GM12878 (cell line): ENCODE measurements at regions not wholly inside any gene's neighbourhood (a gene's known extent, or its start where the extent isn't known, plus 50 kb on each side); places are given as distances from the start of the nearest gene placed in this dataset.

Source experiments
- ATAC-seq: fragments of 200-7000 bp; cut with Tn5 transposase; 3 replicates; pipeline ENCODE4 v1.9.1; 2020; ENCODE audit warnings: mild to moderate bottlenecking, moderate library complexity
- BruUV-seq: library from RNA; stranded (reverse); fragments of 400-500 nt; replicated peaks from 2 replicates; lab custom pipeline; 2021; lab: Mats Ljungman, UMichigan
- CTCF ChIA-PET: fragments of 300-600 bp; sonication (Branson Sonifier 250); formaldehyde crosslinking; extraction: SDS; loops from one replicate; lab custom pipeline; 2021; ENCODE audit warnings: inconsistent platforms; lab: Yijun Ruan, JAX
- POLR2A ChIA-PET: fragments of 350-600 bp; formaldehyde crosslinking; extraction: SDS; loops from one replicate; lab custom pipeline; 2021; ENCODE audit warnings: inconsistent platforms; lab: Charles Lee
- RAD21 ChIA-PET: fragments of 300-600 bp; sonication (Branson Sonifier 250); formaldehyde crosslinking; loops from one replicate; lab custom pipeline; 2023; ENCODE audit warnings: antibody characterized with exemption; ENCODE audit not compliant: unreplicated experiment; lab: Charles Lee
- SMC1A ChIA-PET: fragments of 300-600 bp; sonication (Branson Sonifier 250); formaldehyde crosslinking; loops from one replicate; lab custom pipeline; 2023; ENCODE audit not compliant: unreplicated experiment, uncharacterized antibody; lab: Charles Lee
- DNase-seq: peaks from one replicate; pipeline ENCODE4 v3.0.0-alpha.2; 2011; ENCODE audit warnings: low read depth, low spot score
- FAIRE-seq: peaks from 3 replicates; lab custom pipeline; 2011; peaks lifted over from hg19 to GRCh38; lab: Jason Lieb, UNC
- H2AFZ ChIP-seq: 2 replicates; pipeline ENCODE4 v1.6.0; 2011; ENCODE audit warnings: low read depth, low read length, control low read depth; ENCODE audit not compliant: control insufficient read depth
- H3K27ac ChIP-seq: 2 replicates; pipeline ENCODE4 v1.5.1; 2011; ENCODE audit warnings: control low read depth; ENCODE audit not compliant: control insufficient read depth, insufficient read depth
- H3K27me3 ChIP-seq, 2 experiments: replicated peaks in 1 of 2; 2 replicates each; pipeline versions ENCODE4 v1.6.0 to v1.6.1; 2011; ENCODE audit warnings: low read length in 1 of 2; ENCODE audit not compliant: control insufficient read depth in 2 of 2, insufficient read depth in 2 of 2
- H3K36me3 ChIP-seq, 2 experiments: 2 replicates each; pipeline ENCODE4 v1.5.1; 2011; ENCODE audit warnings: low read length in 1 of 2; ENCODE audit not compliant: control insufficient read depth in 2 of 2, insufficient read depth in 2 of 2
- H3K4me1 ChIP-seq: 2 replicates; pipeline ENCODE4 v1.6.1; 2011; ENCODE audit warnings: mild to moderate bottlenecking, low read length, moderate library complexity, mixed read lengths; ENCODE audit not compliant: control insufficient read depth, insufficient read depth
- H3K4me2 ChIP-seq: 2 replicates; pipeline ENCODE4 v1.6.0; 2011; ENCODE audit warnings: control low read depth; ENCODE audit not compliant: control insufficient read depth, insufficient read depth
- H3K4me3 ChIP-seq: fragments of 200-600 bp; sonication (generic); 2 replicates; pipeline ENCODE4 v1.5.1; 2016
- H3K79me2 ChIP-seq: 2 replicates; pipeline ENCODE4 v1.6.0; 2011; ENCODE audit warnings: low read length; ENCODE audit not compliant: control insufficient read depth, insufficient read depth
- H3K9ac ChIP-seq: 2 replicates; pipeline ENCODE4 v1.8.0; 2011; ENCODE audit warnings: low read length, control low read depth, mixed read lengths; ENCODE audit not compliant: control insufficient read depth, insufficient read depth
- H3K9me3 ChIP-seq: replicated peaks from 3 replicates; pipeline ENCODE4 v1.5.1; 2011; ENCODE audit warnings: mild to moderate bottlenecking, low read length; ENCODE audit not compliant: control insufficient read depth, insufficient read depth
- H4K20me1 ChIP-seq: 2 replicates; pipeline ENCODE4 v1.6.0; 2011; ENCODE audit not compliant: control insufficient read depth, insufficient read depth
- ATF3 ChIP-seq: IDR thresholded peaks from 2 replicates; pipeline ENCODE4 v1.6.1; 2011; ENCODE audit warnings: low read depth, mild to moderate bottlenecking, low read length, moderate library complexity, borderline replicate concordance; ENCODE audit errors: extremely low read depth
- BCL11A ChIP-seq: IDR thresholded peaks from 2 replicates; pipeline ENCODE4 v1.6.1; 2011; ENCODE audit warnings: low read depth, low read length
- BHLHE40 ChIP-seq, 2 experiments: fragments of 450-650 bp in 1 of 2; IDR thresholded peaks; 2 replicates each; pipeline ENCODE4 v1.6.1; 2011 to 2017; ENCODE audit warnings: low read depth in 2 of 2, borderline replicate concordance in 1 of 2, improper control_type of control experiment in 1 of 2, low read length in 1 of 2, mild to moderate bottlenecking in 1 of 2
- CBX5 ChIP-seq: sonication (generic); IDR thresholded peaks from 2 replicates; pipeline ENCODE4 v1.6.1; 2016; ENCODE audit warnings: low read depth, moderate library complexity, mild to moderate bottlenecking, inconsistent platforms
- E2F4 ChIP-seq: IDR thresholded peaks from 2 replicates; pipeline ENCODE4 v1.6.1; 2012; ENCODE audit warnings: low read depth, low read length, improper control_type of control experiment
- FOXK2 ChIP-seq: fragments of 450-650 bp; IDR thresholded peaks from 2 replicates; pipeline ENCODE4 v1.6.1; 2017; ENCODE audit warnings: mild to moderate bottlenecking, moderate library complexity
- GATAD2B ChIP-seq: fragments of 450-650 bp; conservative IDR thresholded peaks from 2 replicates; pipeline ENCODE4 v1.6.1; 2017; ENCODE audit warnings: low read depth, mild to moderate bottlenecking, moderate library complexity
- IRF3 ChIP-seq: fragments of 450-650 bp; IDR thresholded peaks from 2 replicates; pipeline ENCODE4 v1.6.1; 2014; ENCODE audit warnings: mild to moderate bottlenecking
- JUND ChIP-seq: IDR thresholded peaks from 2 replicates; pipeline ENCODE4 v1.6.1; 2012; ENCODE audit warnings: low read depth, mild to moderate bottlenecking, low read length, improper control_type of control experiment, moderate library complexity
- MYC ChIP-seq: IDR thresholded peaks from 2 replicates; pipeline ENCODE4 v1.6.1; 2011; ENCODE audit warnings: mild to moderate bottlenecking, low read length, moderate library complexity, inconsistent platforms; ENCODE audit not compliant: insufficient read depth, insufficient replicate concordance, insufficient read length, severe bottlenecking
- NFIC ChIP-seq: IDR thresholded peaks from 2 replicates; pipeline ENCODE4 v1.6.1; 2012; ENCODE audit warnings: low read depth, mild to moderate bottlenecking, inconsistent platforms, low read length, moderate library complexity
- NFYA ChIP-seq: IDR thresholded peaks from 2 replicates; pipeline ENCODE4 v1.6.1; 2011; ENCODE audit warnings: low read depth, mild to moderate bottlenecking, low read length, improper control_type of control experiment, borderline replicate concordance
- SMC3 ChIP-seq: IDR thresholded peaks from 2 replicates; pipeline ENCODE4 v1.6.1; 2011; ENCODE audit warnings: low read length, improper control_type of control experiment, borderline replicate concordance
- SREBF1 ChIP-seq: IDR thresholded peaks from 2 replicates; pipeline ENCODE4 v1.6.1; 2012; ENCODE audit warnings: mild to moderate bottlenecking, low read length
- SUPT20H ChIP-seq: IDR thresholded peaks from 2 replicates; pipeline ENCODE4 v1.6.1; 2011; ENCODE audit warnings: low read depth, mild to moderate bottlenecking, low read length, moderate library complexity, borderline replicate concordance; ENCODE audit not compliant: control insufficient read depth
- ZBTB40 ChIP-seq: fragments of 450-650 bp; IDR thresholded peaks from 2 replicates; pipeline ENCODE4 v1.6.1; 2016; ENCODE audit warnings: mild to moderate bottlenecking, moderate library complexity, borderline replicate concordance
- ZNF217 ChIP-seq: fragments of 450-650 bp; IDR thresholded peaks from 2 replicates; pipeline ENCODE4 v1.6.1; 2017; ENCODE audit warnings: antibody characterized with exemption, mild to moderate bottlenecking
- ZNF24 ChIP-seq: fragments of 450-650 bp; IDR thresholded peaks from 2 replicates; pipeline ENCODE4 v1.6.1; 2017; ENCODE audit warnings: antibody characterized with exemption, mild to moderate bottlenecking
- ZZZ3 ChIP-seq: IDR thresholded peaks from 2 replicates; pipeline ENCODE4 v1.6.1; 2011; ENCODE audit warnings: low read depth; ENCODE audit not compliant: control insufficient read depth, insufficient read length
- WGBS: methylation state at CpG from one replicate; pipeline ENCODE4 v1.1.6; 2016; ENCODE audit warnings: low lambda C conversion rate; ENCODE audit not compliant: insufficient replicate concordance, insufficient coverage; ENCODE audit errors: missing lambda C conversion rate; 5-methylcytosine and 5-hydroxymethylcytosine counted together
- in situ Hi-C: fragments of 300-500 bp; cut with MboI; formaldehyde crosslinking; loops from 9 replicates; pipeline ENCODE4 v1.14.3; 2018; ENCODE audit warnings: mixed read lengths
- intact Hi-C: fragments of 100-400 bp; cut with micrococcal nuclease; formaldehyde crosslinking; loops from one replicate; pipeline ENCODE4 v1.14.2; 2022; ENCODE audit not compliant: unreplicated experiment

- DNase-seq: no peak
- TF ChIP-seq SMC3 (no peak), GATAD2B (no peak), E2F4 (no peak), ZNF217 (no peak), CBX5 (no peak), MYC (no peak), FOXK2 (no peak), ZZZ3 (no peak), BHLHE40 (IDR thresholded peaks at IDR 0.05; ENCODE audit: borderline replicate concordance in 1 of 2, low read depth in 2 of 2, low read length in 1 of 2) (no peak), IRF3 (no peak), JUND (no peak), ZNF24 (no peak), SREBF1 (no peak), ZBTB40 (no peak), ATF3 (no peak), SUPT20H (no peak), NFIC (no peak), BCL11A (no peak), NFYA (no peak)
Measured at GRCh38 chr5:2137444-2138050, 254.8 kb upstream of the IRX4 start.

More at GRCh38 chr5:2137444-2138050, 254.8 kb upstream of the IRX4 start:
- 60% methylated on average over 21 of the region's 21 CpGs for WGBS
- H3K27me3 ChIP-seq: no peaks in the 10 kb centered on the region
- H3K9me3 ChIP-seq: no peaks in the 10 kb centered on the region; the same call in 2 of the 3 replicates
- CTCF ChIA-PET: no interaction called here
- SMC1A ChIA-PET: no interaction called here
- H3K4me1 ChIP-seq: no peaks in the 10 kb centered on the region
- FAIRE-seq (no peak), ATAC-seq (no peak)
- no peak overlapping the region for H3K4me3 ChIP-seq
- POLR2A ChIA-PET: no interaction called here
- H3K9ac ChIP-seq: no peak overlapping the region
- RAD21 ChIA-PET: no interaction called here
- in situ Hi-C loops (no loop called here), intact Hi-C loops (no loop called here)
- H3K36me3 ChIP-seq: no peaks in the 10 kb centered on the region
- no TSS peak for BruUV-seq
- H3K27ac ChIP-seq: no peak overlapping the region
- H2AFZ ChIP-seq: no peak overlapping the region
- H3K4me2 ChIP-seq: no peak overlapping the region
- H4K20me1 ChIP-seq: no peaks in the 10 kb centered on the region
- H3K79me2 ChIP-seq: no peaks in the 10 kb centered on the region
